HG02981 (cell line): ENCODE measurements at regions not wholly inside any gene's neighbourhood (a gene's known extent, or its start where the extent isn't known, plus 50 kb on each side); places are given as distances from the start of the nearest gene placed in this dataset.
"Not testable (repeated sequence)": the region's sequence is repeated elsewhere in the genome, so short reads cannot be mapped to it uniquely, and the experiment has no call there.

Experiments
- ATAC-seq: cut with Tn5 transposase; IDR thresholded peaks from one replicate; pipeline ENCODE4 v1.9.1; 2021; ENCODE audit warnings: mild to moderate bottlenecking, moderate library complexity; ENCODE audit not compliant: unreplicated experiment

DNA sequence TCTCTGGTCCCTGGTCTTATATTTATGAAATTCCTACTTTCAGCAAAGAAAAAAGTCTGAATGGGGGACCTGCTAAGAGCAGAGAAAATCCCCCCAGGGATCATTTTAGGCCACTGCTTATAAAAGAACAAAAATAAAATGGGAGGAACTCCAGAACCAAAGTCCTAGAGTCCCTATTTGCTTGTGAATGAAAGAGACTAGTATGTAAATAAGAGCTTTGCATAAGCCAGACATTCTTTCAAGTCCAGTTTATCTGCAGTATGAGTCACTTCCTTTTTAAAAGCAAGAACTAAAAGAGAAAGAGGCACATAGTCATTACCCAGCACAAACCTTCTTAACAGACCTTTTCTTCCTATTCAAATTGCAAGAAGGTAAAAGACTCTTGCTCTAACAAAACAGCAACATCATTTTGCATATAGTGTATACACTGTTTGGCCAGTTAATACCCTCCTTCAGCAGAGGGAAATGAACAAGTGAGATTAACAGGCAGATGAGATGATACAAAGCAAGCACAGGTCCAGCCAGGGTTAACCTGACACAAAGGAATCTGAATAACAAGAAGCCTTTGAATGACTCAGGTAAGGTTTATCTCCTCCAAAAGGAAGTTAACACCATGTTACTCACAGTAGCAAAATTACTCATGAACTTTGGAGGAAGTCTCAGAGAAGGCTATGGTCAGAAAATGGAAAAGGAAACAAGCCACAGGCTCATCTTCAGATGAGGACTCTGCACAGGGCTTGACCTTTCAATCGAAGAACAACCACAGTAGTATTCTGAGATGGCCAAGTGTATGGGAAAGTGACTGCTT, 87.3 kb downstream of the PHLDA1 start:
- peak; percentile 95 for ATAC-seq

DNA sequence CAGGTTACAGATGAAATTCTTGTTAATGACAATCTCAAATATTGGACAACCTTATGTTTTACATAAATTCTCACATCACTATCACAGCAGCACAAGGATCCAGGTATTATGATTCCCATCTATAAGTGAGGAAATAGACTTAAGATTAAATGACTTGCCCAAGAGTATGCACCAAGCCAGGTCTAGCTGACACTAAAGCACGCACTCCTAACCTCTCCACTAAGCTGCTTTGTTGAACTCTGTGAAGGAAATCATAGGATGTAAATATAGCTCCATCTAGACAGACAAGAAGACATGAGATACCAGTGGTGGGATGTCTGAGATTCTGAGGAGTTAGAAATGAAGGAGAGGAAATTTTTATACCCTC, 87.9 kb downstream of the PHLDA1 start:
- no peak for ATAC-seq

DNA sequence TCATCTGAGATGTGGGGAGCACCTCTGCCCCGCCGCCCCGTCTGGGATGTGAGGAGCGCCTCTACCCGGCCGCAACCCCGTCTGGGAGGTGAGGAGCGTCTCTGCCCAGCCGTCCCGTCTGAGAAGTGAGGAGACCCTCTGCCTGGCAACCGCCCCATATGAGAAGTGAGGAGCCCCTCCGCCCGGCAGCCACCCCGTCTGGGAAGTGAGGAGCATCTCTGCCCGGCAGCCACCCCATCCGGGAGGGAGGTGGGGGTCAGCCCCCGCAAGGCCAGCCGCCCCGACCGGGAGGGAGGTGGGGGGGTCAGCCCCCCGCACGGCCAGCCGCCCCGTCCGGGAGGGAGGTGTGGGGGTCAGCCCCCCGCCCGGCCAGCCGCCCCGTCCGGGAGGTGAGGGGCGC, 89.9 kb downstream of the PHLDA1 start:
- not testable (repeated sequence) for ATAC-seq

DNA sequence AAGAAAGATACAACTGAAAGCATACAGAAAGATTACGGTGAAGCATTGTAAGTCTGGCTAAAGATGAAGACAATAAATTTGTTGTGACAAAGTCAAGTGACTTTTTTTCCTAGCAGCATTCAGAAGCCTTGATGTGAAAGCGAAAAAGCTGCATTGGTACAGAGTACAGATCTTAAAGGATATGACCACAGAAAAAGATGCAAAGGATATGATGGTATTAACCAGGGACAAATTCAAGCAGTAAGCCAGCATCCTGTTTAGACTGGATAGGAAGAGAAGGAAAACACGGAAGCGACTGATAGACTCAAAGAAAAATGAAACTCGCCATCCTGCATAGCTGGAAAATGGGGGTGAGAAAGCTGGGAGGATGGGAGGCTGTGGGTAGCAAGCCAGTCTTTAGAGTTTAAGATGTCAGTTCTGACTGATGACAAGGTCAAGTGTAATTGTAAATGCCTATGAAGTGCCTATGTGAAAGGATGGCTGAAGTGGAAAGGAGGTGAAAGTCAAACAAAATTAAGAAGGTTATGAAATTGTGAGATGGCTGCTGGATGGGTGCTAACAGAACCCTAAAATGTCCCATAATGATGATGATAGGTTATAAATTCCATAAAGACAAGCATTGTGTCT, 92.4 kb downstream of the PHLDA1 start:
- no peak for ATAC-seq

DNA sequence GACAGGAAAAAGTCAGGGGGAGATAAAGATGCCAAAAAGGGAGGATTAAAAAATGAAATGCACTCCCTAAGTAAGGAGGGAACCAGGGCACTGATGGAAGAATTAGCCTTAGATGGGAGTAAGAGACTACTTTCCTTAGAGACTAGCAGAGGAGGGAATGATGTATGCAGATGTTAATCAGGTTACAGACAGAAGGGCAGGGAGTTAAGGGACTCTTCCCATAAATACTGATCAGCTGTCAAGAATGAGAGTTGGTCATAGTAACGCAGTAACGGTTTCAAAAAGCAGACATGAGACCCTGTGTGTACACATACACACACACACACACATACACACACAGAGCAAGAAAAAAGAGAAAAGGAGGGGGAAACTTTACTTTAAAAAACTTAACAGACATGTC, 93.4 kb downstream of the PHLDA1 start:
- ATAC-seq, result no peak

DNA sequence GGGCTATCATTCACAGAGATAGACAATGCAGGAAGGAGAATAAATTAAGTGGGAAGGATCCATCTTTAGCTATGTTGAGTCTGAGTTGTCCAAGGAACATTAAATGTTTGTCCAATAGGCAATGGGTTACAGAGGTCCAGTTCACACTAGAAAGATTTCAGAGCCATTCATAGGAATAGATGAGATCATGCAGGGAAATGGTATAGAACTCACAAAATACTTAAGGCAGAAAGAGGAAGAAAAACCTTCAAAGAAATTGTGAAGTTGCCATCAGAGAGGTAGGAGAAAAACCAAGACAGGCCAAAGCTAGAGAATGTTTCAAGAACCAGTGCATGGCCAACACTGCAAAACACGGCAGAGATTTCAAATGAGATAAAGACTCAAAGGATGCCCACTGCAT, 94.1 kb downstream of the PHLDA1 start:
- ATAC-seq, result no peak

DNA sequence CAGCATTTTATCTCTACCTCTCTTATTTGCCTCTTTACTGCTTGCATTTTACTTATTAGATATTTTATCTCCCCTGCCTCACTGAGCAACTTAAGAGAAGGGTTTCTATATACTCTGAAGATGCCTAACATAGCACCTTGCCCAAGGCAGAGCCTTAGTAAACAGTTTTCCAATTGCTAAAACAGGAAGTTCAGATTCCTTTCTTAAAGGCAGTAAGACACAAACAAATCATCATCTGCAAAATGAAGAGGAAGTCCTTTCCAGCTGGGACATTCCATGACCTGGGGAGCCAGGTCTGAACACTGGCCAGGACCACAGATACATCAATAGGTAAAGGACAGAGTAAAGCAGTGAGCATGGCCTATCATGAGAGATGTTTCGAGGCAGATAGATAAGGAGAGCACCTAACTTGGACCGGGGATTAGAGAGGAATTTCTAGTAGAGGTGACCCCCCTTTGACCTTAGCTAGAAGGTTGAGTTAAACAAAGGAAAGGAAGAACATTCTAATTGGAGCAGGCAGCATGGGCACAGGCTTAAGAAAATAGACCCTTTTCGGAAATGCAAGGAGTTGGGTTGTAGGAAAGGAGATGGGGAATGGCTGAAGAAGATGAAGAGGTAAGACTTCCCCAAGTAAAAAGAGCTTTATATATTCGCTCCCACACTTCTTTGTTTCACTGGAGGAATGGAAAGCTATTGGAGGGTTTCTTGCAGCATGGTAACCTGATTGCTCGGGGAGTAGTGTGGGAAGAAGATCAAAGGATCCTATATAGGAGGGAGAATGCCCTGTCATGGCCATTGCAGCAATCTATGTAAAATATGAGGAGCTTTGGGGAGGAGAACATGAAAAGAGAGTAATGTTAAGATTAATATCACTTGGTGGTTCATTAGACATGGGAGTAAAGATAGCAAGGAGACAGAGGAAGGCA, 94.8 kb downstream of the PHLDA1 start:
- ATAC-seq, result no peak

DNA sequence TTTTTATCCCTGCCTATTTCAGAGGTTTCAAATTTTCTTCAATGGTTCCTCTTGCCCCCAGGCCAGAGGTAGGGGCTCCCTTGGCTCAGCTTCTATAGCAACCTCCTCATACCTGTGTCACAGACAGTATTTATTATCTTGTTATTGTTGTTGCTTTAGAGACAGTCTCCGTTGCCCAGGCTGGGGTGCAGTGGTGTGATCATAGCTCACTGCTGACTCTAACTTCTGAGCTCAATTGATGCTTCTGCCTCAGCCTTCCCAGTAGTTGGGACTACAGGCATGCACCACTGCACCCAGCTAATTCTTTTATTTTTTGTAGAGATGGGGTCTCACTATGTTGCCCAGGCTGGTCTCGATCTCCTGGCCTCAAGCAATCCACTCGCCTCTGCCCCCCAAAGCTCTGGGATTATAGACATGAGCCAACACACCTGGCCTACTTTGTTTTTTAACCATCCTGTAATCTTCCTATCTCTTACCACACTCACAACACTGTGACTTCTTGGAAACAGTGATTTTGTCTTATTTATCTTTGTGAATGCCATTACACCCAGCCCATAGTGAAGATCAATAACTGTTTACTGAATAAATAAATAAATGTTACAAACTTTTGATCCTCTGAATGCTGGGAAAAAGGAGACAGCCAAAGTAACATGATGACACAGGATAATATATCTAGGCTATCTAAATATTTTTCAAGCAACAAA, 95.9 kb downstream of the PHLDA1 start:
- ATAC-seq, result no peak

DNA sequence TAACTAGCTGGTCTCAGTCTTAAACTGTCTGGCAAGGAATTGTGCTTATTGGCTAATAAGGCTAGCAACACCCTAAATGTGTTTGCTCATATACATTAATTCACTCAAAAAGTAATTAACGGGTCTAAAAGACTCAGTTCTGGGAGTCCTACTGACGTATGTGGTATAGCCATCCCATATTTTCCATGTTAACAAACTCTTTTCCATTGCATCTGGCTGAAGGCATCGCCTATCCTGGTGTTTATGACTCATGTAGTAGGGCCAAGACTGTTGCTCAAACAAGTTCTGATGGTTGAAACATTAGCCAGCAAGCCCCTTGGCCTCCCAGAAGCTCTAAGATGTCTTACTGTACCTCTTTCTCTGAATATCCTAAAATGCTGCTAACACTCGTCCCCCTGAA, 98.5 kb downstream of the PHLDA1 start:
- no peak for ATAC-seq

DNA sequence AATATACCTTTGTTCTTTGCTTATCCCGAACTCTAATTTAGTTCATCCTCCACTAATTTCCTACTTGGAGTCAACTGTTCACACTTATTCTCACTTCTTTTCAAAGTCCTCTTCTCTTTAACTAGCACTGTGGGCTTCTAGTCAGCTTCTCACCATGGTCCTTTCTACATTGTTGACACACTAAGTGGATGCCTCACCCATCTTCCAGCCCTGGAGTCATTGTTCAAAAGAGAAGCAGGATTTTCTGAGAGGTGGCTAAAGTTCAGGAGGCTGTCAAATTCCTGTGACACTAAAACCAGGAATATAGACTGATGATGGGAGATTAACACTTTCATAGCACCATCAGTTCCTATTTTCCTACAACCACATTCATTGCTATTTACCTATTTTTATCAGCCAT, 99.3 kb downstream of the PHLDA1 start:
- ATAC-seq, result no peak

DNA sequence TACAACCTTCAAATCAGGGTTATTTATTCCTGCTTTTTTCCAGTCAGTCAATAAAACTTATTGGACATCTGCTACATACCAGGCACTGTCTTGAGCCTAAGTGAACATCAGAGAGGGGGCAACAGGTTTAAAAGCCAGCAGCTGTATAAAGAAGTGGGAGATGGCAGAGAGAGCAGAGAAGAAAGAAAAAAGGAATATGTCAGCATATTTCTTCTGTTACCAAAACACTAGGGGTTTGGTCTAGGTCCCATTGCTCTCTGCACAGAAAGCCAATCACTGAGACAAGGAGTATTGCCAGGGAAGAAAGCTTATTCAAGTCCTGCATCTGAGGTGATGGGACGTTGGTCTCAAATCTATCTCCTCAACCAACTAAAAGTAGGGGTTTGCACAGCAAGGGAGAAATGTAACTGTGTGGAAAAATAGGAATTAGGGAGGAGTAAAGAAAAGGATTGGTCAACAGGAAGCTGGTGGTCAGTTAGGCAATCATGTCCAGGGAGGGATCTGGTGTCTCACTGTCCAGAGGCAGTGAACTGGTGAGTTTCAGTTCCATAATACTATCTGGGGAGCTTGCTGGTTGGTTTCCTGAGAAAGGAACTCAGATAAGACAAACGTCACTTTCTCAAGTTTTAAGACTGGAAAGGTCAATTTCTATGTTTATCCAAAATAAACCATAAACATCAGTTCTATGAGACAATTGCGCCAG, 107.5 kb downstream of the PHLDA1 start:
- no peak for ATAC-seq

DNA sequence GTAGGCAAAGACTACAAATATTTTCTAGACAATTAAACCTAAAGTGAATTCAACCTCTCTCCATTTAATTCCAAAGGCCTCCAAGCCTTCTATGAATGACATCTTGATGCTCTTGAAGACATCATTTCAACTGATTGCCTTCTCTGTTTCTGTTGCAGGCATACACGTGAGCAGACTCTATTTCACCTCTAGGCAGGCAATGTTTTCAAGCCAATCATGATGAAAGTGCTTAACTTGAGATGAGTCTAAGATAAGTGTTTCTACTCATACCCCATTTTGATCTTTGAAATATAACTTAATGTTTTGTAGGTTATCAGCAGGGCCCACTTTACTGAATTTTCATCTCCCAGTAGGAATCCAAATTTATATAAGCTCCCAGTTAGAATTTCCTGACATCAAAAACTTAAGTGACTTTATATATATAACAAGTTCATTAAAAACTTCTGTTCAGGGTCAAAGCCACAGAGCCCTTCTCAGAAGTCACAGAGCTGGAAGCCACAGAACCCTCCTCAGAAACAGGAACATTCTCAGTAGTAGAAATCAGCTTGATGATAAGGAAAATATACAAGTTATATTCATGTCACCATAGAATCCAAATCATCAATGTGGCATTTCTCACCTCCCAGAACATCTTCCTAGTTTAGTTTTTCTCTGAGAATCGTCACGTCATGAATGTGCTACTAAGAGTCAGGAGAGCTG, 108.5 kb downstream of the PHLDA1 start:
- ATAC-seq, result no peak

DNA sequence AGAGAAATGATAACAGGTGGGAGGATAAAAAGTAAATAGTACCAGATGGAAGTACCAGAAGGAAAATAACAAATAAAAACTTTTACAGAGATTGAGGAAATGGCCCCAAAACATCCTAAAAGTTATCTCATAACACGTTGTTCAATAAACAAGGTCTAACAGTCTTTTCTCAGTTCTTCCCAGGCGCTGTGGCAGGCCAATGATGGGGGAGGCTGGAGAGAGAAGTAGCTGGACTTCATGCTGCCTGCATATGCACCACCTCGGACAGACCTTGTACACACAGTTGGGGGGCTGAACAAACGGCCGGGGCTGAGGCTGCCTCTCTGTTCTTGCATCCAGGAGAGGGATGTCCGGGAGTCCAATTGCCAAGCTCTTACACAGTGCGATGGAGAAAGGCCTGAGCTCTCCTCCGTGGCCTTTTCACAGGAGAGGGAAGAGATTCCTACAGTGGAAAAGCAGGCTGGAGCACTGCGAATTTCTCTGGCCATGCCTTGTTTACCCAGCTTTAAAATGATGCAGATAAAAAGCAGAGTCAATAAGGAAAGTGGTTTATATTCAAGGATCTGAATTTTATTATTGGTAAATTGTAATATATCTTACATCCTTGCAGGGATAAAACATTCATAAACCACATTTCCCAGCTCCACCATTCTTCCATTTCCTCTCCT, 109.8 kb downstream of the PHLDA1 start:
- ATAC-seq, result no peak

DNA sequence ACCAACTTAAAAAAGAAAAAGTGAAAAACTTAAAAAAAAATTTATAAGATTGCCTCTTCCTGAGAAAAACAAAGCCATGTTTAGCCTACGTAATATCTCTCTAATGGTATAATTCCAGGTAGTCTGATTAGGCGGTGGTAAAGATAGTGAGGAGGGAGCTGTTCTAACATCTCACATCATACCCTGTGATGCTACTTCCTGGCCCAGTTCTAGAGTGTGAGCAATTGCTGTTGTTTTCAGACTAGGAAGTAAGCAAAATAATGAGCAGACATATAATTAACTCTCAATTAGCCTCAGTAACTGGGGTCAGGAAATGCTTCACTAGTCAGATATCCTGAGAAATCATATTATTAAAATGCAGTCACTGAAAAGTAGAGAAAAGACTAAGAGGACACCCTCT, 113.9 kb downstream of the PHLDA1 start:
- ATAC-seq, result no peak

DNA sequence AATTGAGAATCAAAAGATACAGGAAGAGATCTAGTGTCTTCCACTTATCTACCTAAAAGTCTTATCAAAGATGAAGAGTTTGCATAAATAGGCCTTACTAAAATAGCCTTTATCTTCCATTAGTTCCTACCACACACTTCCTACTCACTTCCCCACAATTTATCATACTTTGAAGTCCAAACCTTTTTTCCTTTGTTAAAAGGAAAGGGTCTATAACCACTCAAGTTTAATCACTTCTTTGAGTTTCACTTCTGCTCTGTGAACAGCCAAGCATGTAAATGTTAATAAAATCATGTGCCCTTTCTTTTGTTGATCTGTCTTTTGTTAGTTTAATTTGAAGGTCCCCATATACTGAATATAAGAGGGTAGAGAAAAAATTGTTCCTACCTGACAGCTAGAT, 114.5 kb downstream of the PHLDA1 start:
- peak; percentile 61 for ATAC-seq

DNA sequence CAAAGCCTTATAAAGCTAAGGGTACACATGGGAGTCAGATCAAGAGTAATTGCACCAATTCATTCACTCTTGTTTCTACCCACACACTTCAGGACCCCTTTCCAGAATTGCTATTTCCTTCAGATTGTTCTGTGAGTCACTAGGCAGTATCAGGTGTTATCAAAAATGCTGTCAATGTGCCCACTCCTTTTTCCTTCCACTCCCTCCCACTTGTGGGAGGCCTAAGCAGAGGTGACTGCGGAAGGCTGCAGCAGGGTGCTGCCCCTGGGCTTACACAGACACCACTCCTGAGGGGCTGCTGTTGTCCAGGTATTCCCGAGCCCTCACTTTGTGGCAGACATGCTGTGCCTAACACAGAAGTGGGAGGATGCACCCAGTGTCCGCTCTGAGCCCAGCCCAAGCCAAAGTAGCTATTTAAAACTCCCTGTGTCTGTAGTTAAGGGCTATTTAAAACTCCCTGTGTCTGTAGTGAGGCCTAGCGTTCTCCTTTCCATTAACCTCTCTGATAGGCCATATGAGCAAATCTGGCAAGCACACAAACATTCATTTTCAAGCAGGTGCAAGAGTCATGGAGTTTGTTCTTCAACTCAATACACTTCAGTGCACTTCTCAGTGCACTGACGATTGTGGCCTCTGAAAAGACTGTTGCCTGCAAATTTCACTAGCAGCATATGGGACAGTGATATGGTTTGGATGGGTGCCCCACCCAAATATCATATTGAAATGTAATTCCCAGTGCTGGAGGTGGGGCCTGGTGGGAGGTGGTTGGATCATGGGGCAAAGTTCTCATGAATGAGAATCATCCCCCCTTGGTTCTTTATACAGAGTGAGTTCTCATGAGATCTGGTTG, 117.8 kb downstream of the PHLDA1 start:
- ATAC-seq, result no peak

DNA sequence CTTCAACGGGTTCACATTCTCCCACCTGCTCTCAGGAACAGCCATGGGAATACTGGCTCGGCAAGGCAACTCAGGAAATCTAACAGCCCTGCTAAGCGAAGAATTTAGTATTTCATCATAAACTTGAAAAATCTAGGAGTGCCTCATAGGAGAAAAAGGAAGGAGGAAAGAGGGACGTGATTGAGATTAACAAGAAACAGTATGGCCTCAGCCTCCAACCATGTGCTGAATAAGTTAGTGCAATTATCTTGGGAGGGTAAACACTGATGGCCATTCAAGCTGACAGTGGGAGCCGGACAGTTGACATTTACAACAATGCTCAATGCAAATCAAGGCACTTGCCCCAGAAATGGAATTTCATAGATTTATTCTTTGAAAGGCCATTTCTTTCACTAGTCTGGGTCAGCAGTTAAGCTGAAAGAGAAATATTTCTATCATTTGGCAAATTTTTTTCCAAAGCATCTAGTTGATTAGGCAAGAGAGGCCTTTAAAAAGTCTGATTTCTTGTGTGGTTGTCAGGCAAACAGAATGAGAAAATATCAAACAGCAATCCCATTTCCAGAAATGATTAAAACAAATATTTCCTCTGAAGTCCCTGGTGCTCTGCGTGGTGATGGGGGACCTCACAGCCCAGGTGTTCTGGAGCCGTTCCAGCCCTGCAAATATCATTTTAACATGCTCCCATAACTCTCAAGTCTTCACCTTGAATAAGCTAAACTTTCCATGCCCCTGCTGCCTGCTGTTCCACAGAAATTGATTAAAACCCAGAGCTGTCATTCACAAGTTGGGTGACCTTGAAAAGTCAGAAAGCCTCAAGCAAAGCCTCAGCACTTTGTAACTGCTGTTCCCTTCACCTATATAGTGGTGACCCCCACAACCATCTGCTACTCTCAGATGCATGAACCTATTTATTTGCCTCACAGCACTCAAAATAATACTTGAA, 121.6 kb downstream of the PHLDA1 start:
- no peak for ATAC-seq
